Hepatocyte (in vitro differentiated cells): ENCODE measurements at regions not wholly inside any gene's neighbourhood (a gene's known extent, or its start where the extent isn't known, plus 50 kb on each side); places are given as distances from the start of the nearest gene placed in this dataset.

Source experiments
- DNase-seq: peaks from one replicate; pipeline ENCODE4 v3.0.0-alpha.2; 2016; ENCODE audit warnings: low spot score
- H2AFZ ChIP-seq: fragments of 200-600 bp; sonication (generic); 2 replicates; pipeline ENCODE4 v1.6.0; 2016; ENCODE audit warnings: antibody characterized with exemption, mild to moderate bottlenecking
- H3K27ac ChIP-seq: fragments of 200-600 bp; sonication (generic); 2 replicates; pipeline ENCODE4 v1.5.1; 2016; ENCODE audit warnings: mild to moderate bottlenecking
- H3K27me3 ChIP-seq: fragments of 200-600 bp; sonication (generic); 2 replicates; pipeline ENCODE4 v1.6.1; 2016
- H3K36me3 ChIP-seq: fragments of 200-600 bp; sonication (generic); replicated peaks from 2 replicates; pipeline ENCODE4 v1.5.1; 2016; ENCODE audit warnings: low read depth; ENCODE audit not compliant: insufficient read depth
- H3K4me1 ChIP-seq: fragments of 200-600 bp; sonication (generic); 2 replicates; pipeline ENCODE4 v1.5.1; 2016; ENCODE audit warnings: mild to moderate bottlenecking, moderate library complexity; ENCODE audit not compliant: insufficient read depth
- H3K4me2 ChIP-seq: fragments of 200-600 bp; sonication (generic); 2 replicates; pipeline ENCODE4 v1.6.0; 2016
- H3K4me3 ChIP-seq: fragments of 200-600 bp; sonication (generic); 2 replicates; pipeline ENCODE4 v1.5.1; 2016; ENCODE audit warnings: mild to moderate bottlenecking
- H3K79me2 ChIP-seq: fragments of 200-600 bp; sonication (generic); 2 replicates; pipeline ENCODE4 v1.6.0; 2017; ENCODE audit warnings: mild to moderate bottlenecking
- H3K9me2 ChIP-seq: fragments of 200-600 bp; sonication (generic); replicated peaks from 2 replicates; pipeline ENCODE4 v1.6.0; 2017; ENCODE audit warnings: mild to moderate bottlenecking; ENCODE audit not compliant: insufficient read depth
- H3K9me3 ChIP-seq: fragments of 200-600 bp; sonication (generic); 2 replicates; pipeline ENCODE4 v1.5.1; 2016; ENCODE audit warnings: low read depth, mild to moderate bottlenecking
- H4K20me1 ChIP-seq: fragments of 200-600 bp; sonication (generic); 2 replicates; pipeline ENCODE4 v1.6.0; 2016; ENCODE audit warnings: mild to moderate bottlenecking; ENCODE audit not compliant: insufficient read depth, poor library complexity, severe bottlenecking
- CTCF ChIP-seq: fragments of 200-600 bp; sonication (generic); IDR thresholded peaks from 2 replicates; pipeline ENCODE4 v1.5.1; 2016; ENCODE audit warnings: antibody characterized with exemption, mild to moderate bottlenecking; ENCODE audit not compliant: poor library complexity
- EZH2 ChIP-seq: fragments of 200-600 bp; sonication (generic); IDR thresholded peaks from 2 replicates; pipeline ENCODE4 v1.6.1; 2016; ENCODE audit warnings: antibody characterized with exemption, mild to moderate bottlenecking, borderline replicate concordance
- EZH2phosphoT487 ChIP-seq: fragments of 200-600 bp; sonication (generic); IDR thresholded peaks from one replicate; pipeline ENCODE4 v1.6.1; 2018; ENCODE audit warnings: antibody characterized with exemption, mild to moderate bottlenecking, low read depth, moderate library complexity; ENCODE audit not compliant: unreplicated experiment, severe bottlenecking
- WGBS: methylation state at CpG from one replicate; pipeline ENCODE4 v1.1.6; 2016; ENCODE audit warnings: low lambda C conversion rate; ENCODE audit errors: missing lambda C conversion rate; 5-methylcytosine and 5-hydroxymethylcytosine counted together

GRCh38 chr2:16272038-16272788 lies 331.9 kb downstream of the MYCN start:
- no peaks in the 10 kb centered on the region for H3K9me2 ChIP-seq
- TF ChIP-seq EZH2phosphoT487 (no peak), CTCF (no peak), EZH2 (no peak)
- WGBS, result 86% methylated on average over 10 of the region's 10 CpGs
- no peaks in the 10 kb centered on the region for H3K27me3 ChIP-seq
- no peak overlapping the region for H3K27ac ChIP-seq
- no peaks in the 10 kb centered on the region for H3K4me1 ChIP-seq
- H4K20me1 ChIP-seq, result no peaks in the 10 kb centered on the region
- no peaks in the 10 kb centered on the region for H3K9me3 ChIP-seq
- no peaks in the 10 kb centered on the region for H3K36me3 ChIP-seq
- H2AFZ ChIP-seq, result no peak overlapping the region
- no peaks in the 10 kb centered on the region for H3K79me2 ChIP-seq
- H3K4me3 ChIP-seq, result no peak overlapping the region
- no peak for DNase-seq
- H3K4me2 ChIP-seq, result no peak overlapping the region

GRCh38 chr2:16271231-16271896 lies 331.0 kb downstream of the MYCN start:
- whole genome bisulfite sequencing, result 72% methylated on average over 2 of the region's 2 CpGs
- Histone ChIP-seq H4K20me1 (no peaks in the 10 kb centered on the region), H2AFZ (no peak overlapping the region), H3K4me2 (no peak overlapping the region), H3K79me2 (no peaks in the 10 kb centered on the region), H3K27me3 (no peaks in the 10 kb centered on the region), H3K9me3 (no peaks in the 10 kb centered on the region), H3K27ac (no peak overlapping the region), H3K36me3 (no peaks in the 10 kb centered on the region), H3K9me2 (no peaks in the 10 kb centered on the region), H3K4me1 (no peaks in the 10 kb centered on the region), H3K4me3 (no peak overlapping the region)
- no peak for TF ChIP-seq CTCF
- no peak for TF ChIP-seq EZH2
- no peak for TF ChIP-seq EZH2phosphoT487
- no peak for DNase-seq

- no peaks in the 10 kb centered on the region for H3K79me2 ChIP-seq
- DNase-seq, result no peak
- WGBS, result 93% methylated on average over 4 of the region's 4 CpGs
- no peaks in the 10 kb centered on the region for H3K9me3 ChIP-seq
- H3K27me3 ChIP-seq, result no peaks in the 10 kb centered on the region
- H3K27ac ChIP-seq, result no peak overlapping the region
- H3K9me2 ChIP-seq, result no peaks in the 10 kb centered on the region
- H4K20me1 ChIP-seq, result no peaks in the 10 kb centered on the region
- TF ChIP-seq EZH2, result no peak
- no peak for TF ChIP-seq CTCF
- no peak for TF ChIP-seq EZH2phosphoT487
- no peaks in the 10 kb centered on the region for H3K4me1 ChIP-seq
- H3K4me3 ChIP-seq, result no peak overlapping the region
- no peak overlapping the region for H3K4me2 ChIP-seq
- no peaks in the 10 kb centered on the region for H3K36me3 ChIP-seq
- H2AFZ ChIP-seq, result no peak overlapping the region
These were observed 330.1 kb downstream of the MYCN start for GRCh38 chr2:16270441-16270840.
